ENCODE measurements at regions not wholly inside any gene's neighbourhood (a gene's known extent, or its start where the extent isn't known, plus 50 kb on each side); places are given as distances from the start of the nearest gene placed in this dataset.

DNA sequence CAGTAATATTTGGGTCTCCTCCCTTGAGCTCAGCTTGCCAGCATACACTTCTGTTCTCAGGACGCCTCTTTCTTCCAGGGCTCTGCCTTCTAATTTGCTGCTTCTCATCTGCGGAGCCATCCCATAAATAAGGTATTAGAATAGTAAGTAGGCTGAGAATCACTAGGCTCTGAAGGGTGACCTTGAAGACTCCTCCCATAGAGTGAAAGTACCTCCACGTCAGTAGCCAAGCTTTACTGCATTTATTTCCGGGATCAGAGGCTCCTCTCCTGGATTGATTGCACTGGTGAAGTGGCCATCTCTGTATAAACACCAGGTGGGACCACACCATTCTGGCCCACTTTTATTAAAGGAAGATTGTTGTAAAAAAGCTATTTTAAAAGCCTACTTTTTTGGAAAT lies 315.5 kb downstream of the FAT3 start:
- TF ChIP-seq, protein P1, sequence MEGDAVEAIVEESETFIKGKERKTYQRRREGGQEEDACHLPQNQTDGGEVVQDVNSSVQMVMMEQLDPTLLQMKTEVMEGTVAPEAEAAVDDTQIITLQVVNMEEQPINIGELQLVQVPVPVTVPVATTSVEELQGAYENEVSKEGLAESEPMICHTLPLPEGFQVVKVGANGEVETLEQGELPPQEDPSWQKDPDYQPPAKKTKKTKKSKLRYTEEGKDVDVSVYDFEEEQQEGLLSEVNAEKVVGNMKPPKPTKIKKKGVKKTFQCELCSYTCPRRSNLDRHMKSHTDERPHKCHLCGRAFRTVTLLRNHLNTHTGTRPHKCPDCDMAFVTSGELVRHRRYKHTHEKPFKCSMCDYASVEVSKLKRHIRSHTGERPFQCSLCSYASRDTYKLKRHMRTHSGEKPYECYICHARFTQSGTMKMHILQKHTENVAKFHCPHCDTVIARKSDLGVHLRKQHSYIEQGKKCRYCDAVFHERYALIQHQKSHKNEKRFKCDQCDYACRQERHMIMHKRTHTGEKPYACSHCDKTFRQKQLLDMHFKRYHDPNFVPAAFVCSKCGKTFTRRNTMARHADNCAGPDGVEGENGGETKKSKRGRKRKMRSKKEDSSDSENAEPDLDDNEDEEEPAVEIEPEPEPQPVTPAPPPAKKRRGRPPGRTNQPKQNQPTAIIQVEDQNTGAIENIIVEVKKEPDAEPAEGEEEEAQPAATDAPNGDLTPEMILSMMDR (conservative IDR thresholded peaks at IDR 0.05 in 1 of 2, IDR thresholded peaks at IDR 0.05 in 1 of 2; ENCODE audit: extremely low read depth in 1 of 2, insufficient read depth in 1 of 2, low read depth in 1 of 2, low read length in 2 of 2): no peak
- TF ChIP-seq EZH2 (IDR thresholded peaks at IDR 0.05; ENCODE audit: borderline replicate concordance, low read length): no peak
